Thyroid gland (tissue), 4 donors: ENCODE measurements at regions not wholly inside any gene's neighbourhood (a gene's known extent, or its start where the extent isn't known, plus 50 kb on each side); places are given as distances from the start of the nearest gene placed in this dataset.
"Not testable (repeated sequence)": the region's sequence is repeated elsewhere in the genome, so short reads cannot be mapped to it uniquely, and the experiment has no call there.

Source experiments
- CTCF ChIP-seq, 6 experiments: fragments of 200-600 bp in 3 of 6; fragments of 450-650 bp in 3 of 6; sonication (generic) in 3 of 6; IDR thresholded peaks; one replicate each; pipeline ENCODE4 v1.5.1; 2016 to 2019; ENCODE audit warnings: antibody characterized with exemption in 6 of 6, mild to moderate bottlenecking in 2 of 6, inconsistent platforms in 1 of 6, moderate library complexity in 1 of 6
- POLR2A ChIP-seq, 2 donors: fragments of 450-650 bp; IDR thresholded peaks; one replicate each; pipeline ENCODE4 v1.6.1; 2017; ENCODE audit warnings: antibody characterized with exemption in 2 of 2, mild to moderate bottlenecking in 2 of 2, moderate library complexity in 1 of 2

- not testable (repeated sequence) for TF ChIP-seq POLR2A, CTCF (IDR thresholded peaks at IDR 0.05)
Observed at GRCh38 chr3:137198374-137198773, 240.6 kb downstream of the IL20RB start.
